ENCODE measurements at regions not wholly inside any gene's neighbourhood (a gene's known extent, or its start where the extent isn't known, plus 50 kb on each side); places are given as distances from the start of the nearest gene placed in this dataset.

GRCh38 chr1:30054126-30054525, 669.3 kb downstream of the MATN1 start:
- H3K9me3 Mint-ChIP-seq, result no peaks in the 10 kb centered on the region
- H3K36me3 Mint-ChIP-seq (ENCODE audit: low read depth), result no peaks in the 10 kb centered on the region
- H3K27ac Mint-ChIP-seq, result no peak overlapping the region
- no peaks in the 10 kb centered on the region for H3K4me1 Mint-ChIP-seq
- ChIA-PET POLR2A (no interaction called here), CTCF (no interaction called here)
- no peak for DNase-seq
- no peak overlapping the region for H3K4me3 Mint-ChIP-seq
- peaks cover 13% of the 10 kb centered on the region for H3K27me3 Mint-ChIP-seq

- DNase-seq, result no peak
- ChIA-PET CTCF (no interaction called here), POLR2A (no interaction called here)
- H3K36me3 Mint-ChIP-seq (ENCODE audit: low read depth), result no peaks in the 10 kb centered on the region
- H3K27me3 Mint-ChIP-seq, result peaks cover 11% of the 10 kb centered on the region
- no peaks in the 10 kb centered on the region for H3K4me1 Mint-ChIP-seq
- no peak overlapping the region for H3K4me3 Mint-ChIP-seq
- no peaks in the 10 kb centered on the region for H3K9me3 Mint-ChIP-seq
- no peak overlapping the region for H3K27ac Mint-ChIP-seq
These were observed 671.2 kb downstream of the MATN1 start for GRCh38 chr1:30052178-30052577.

GRCh38 chr1:30051777-30052176, 671.6 kb downstream of the MATN1 start:
- CTCF ChIA-PET, result no interaction called here
- no peak for DNase-seq

GRCh38 chr1:30049748-30050296, 673.6 kb downstream of the MATN1 start:
- no peaks in the 10 kb centered on the region for H3K36me3 Mint-ChIP-seq (ENCODE audit: low read depth)
- ChIA-PET POLR2A (no interaction called here), CTCF (no interaction called here)
- H3K27me3 Mint-ChIP-seq, result peaks cover 7% of the 10 kb centered on the region
- no peaks in the 10 kb centered on the region for H3K9me3 Mint-ChIP-seq
- H3K27ac Mint-ChIP-seq, result no peak overlapping the region
- no peak overlapping the region for H3K4me3 Mint-ChIP-seq
- no peaks in the 10 kb centered on the region for H3K4me1 Mint-ChIP-seq
- no peak for DNase-seq

More at GRCh38 chr1:30051777-30052176, 671.6 kb downstream of the MATN1 start:
- H3K36me3 Mint-ChIP-seq (ENCODE audit: low read depth), result no peaks in the 10 kb centered on the region
- no peaks in the 10 kb centered on the region for H3K4me1 Mint-ChIP-seq
- H3K4me3 Mint-ChIP-seq, result no peak overlapping the region
- no peak overlapping the region for H3K27ac Mint-ChIP-seq
- H3K9me3 Mint-ChIP-seq, result no peaks in the 10 kb centered on the region
- H3K27me3 Mint-ChIP-seq, result peaks cover 11% of the 10 kb centered on the region
- POLR2A ChIA-PET, result no interaction called here

GRCh38 chr1:30048905-30049304, 674.5 kb downstream of the MATN1 start:
- ChIA-PET CTCF (no interaction called here), POLR2A (no interaction called here)
- Mint-ChIP-seq H3K9me3 (peaks cover 4% of the 10 kb centered on the region), H3K27me3 (peaks cover 4% of the 10 kb centered on the region), H3K27ac (no peak overlapping the region), H3K36me3 (ENCODE audit: low read depth) (no peaks in the 10 kb centered on the region), H3K4me1 (no peaks in the 10 kb centered on the region), H3K4me3 (no peak overlapping the region)
- no peak for DNase-seq

- POLR2A ChIA-PET, result no interaction called here
- H3K36me3 Mint-ChIP-seq (ENCODE audit: low read depth), result no peaks in the 10 kb centered on the region
These were observed 675.8 kb downstream of the MATN1 start for GRCh38 chr1:30047576-30047975.

GRCh38 chr1:30046751-30047150, 676.6 kb downstream of the MATN1 start:
- Mint-ChIP-seq H3K27me3 (no peaks in the 10 kb centered on the region), H3K36me3 (ENCODE audit: low read depth) (no peaks in the 10 kb centered on the region), H3K4me1 (no peaks in the 10 kb centered on the region), H3K9me3 (peaks cover 6% of the 10 kb centered on the region), H3K27ac (no peak overlapping the region), H3K4me3 (no peak overlapping the region)
- CTCF ChIA-PET, result no interaction called here
- POLR2A ChIA-PET, result no interaction called here
- no peak for DNase-seq

More at GRCh38 chr1:30047576-30047975, 675.8 kb downstream of the MATN1 start:
- no peak overlapping the region for H3K4me3 Mint-ChIP-seq
- no peaks in the 10 kb centered on the region for H3K27me3 Mint-ChIP-seq
- peaks cover 6% of the 10 kb centered on the region for H3K9me3 Mint-ChIP-seq
- H3K4me1 Mint-ChIP-seq, result no peaks in the 10 kb centered on the region
- DNase-seq, result no peak
- CTCF ChIA-PET, result no interaction called here
- H3K27ac Mint-ChIP-seq, result no peak overlapping the region

GRCh38 chr1:30045304-30046090, 677.9 kb downstream of the MATN1 start:
- CTCF ChIA-PET, result no interaction called here
- H3K27me3 Mint-ChIP-seq, result no peaks in the 10 kb centered on the region
- no peak overlapping the region for H3K27ac Mint-ChIP-seq
- DNase-seq, result no peak
- no peak overlapping the region for H3K4me3 Mint-ChIP-seq
- H3K4me1 Mint-ChIP-seq, result no peaks in the 10 kb centered on the region
- peaks cover 6% of the 10 kb centered on the region for H3K9me3 Mint-ChIP-seq
- POLR2A ChIA-PET, result no interaction called here
- H3K36me3 Mint-ChIP-seq (ENCODE audit: low read depth), result no peaks in the 10 kb centered on the region

GRCh38 chr1:30044656-30045144, 678.7 kb downstream of the MATN1 start:
- no peaks in the 10 kb centered on the region for H3K4me1 Mint-ChIP-seq
- CTCF ChIA-PET, result no interaction called here
- no peak overlapping the region for H3K4me3 Mint-ChIP-seq
- H3K9me3 Mint-ChIP-seq, result peaks cover 6% of the 10 kb centered on the region
- no peak for DNase-seq
- no peak overlapping the region for H3K27ac Mint-ChIP-seq
- no peaks in the 10 kb centered on the region for H3K36me3 Mint-ChIP-seq (ENCODE audit: low read depth)
- POLR2A ChIA-PET, result no interaction called here
- H3K27me3 Mint-ChIP-seq, result no peaks in the 10 kb centered on the region

GRCh38 chr1:30043731-30044408, 679.5 kb downstream of the MATN1 start:
- CTCF ChIA-PET, result no interaction called here
- no peaks in the 10 kb centered on the region for H3K27me3 Mint-ChIP-seq
- H3K9me3 Mint-ChIP-seq, result peaks cover 6% of the 10 kb centered on the region
- no peak for DNase-seq
- no peaks in the 10 kb centered on the region for H3K36me3 Mint-ChIP-seq (ENCODE audit: low read depth)
- no peak overlapping the region for H3K4me3 Mint-ChIP-seq
- POLR2A ChIA-PET, result no interaction called here
- no peaks in the 10 kb centered on the region for H3K4me1 Mint-ChIP-seq
- H3K27ac Mint-ChIP-seq, result no peak overlapping the region

GRCh38 chr1:30043256-30043655, 680.1 kb downstream of the MATN1 start:
- peaks cover 6% of the 10 kb centered on the region for H3K9me3 Mint-ChIP-seq
- no peaks in the 10 kb centered on the region for H3K27me3 Mint-ChIP-seq
- no peak for DNase-seq
- POLR2A ChIA-PET, result no interaction called here
- CTCF ChIA-PET, result no interaction called here
- H3K4me3 Mint-ChIP-seq, result no peak overlapping the region
- H3K27ac Mint-ChIP-seq, result no peak overlapping the region
- H3K4me1 Mint-ChIP-seq, result no peaks in the 10 kb centered on the region
- no peaks in the 10 kb centered on the region for H3K36me3 Mint-ChIP-seq (ENCODE audit: low read depth)

GRCh38 chr1:30042438-30043147, 680.8 kb downstream of the MATN1 start:
- ChIA-PET POLR2A (no interaction called here), CTCF (no interaction called here)
- H3K9me3 Mint-ChIP-seq, result peaks cover 6% of the 10 kb centered on the region
- H3K27ac Mint-ChIP-seq, result no peak overlapping the region
- H3K4me1 Mint-ChIP-seq, result no peaks in the 10 kb centered on the region
- H3K27me3 Mint-ChIP-seq, result no peaks in the 10 kb centered on the region
- no peak for DNase-seq
- H3K36me3 Mint-ChIP-seq (ENCODE audit: low read depth), result no peaks in the 10 kb centered on the region
- H3K4me3 Mint-ChIP-seq, result no peak overlapping the region

GRCh38 chr1:30041741-30042437, 681.5 kb downstream of the MATN1 start:
- no peak for DNase-seq
- Mint-ChIP-seq H3K4me3 (no peak overlapping the region), H3K4me1 (no peaks in the 10 kb centered on the region), H3K9me3 (peaks cover 6% of the 10 kb centered on the region), H3K27ac (no peak overlapping the region), H3K27me3 (no peaks in the 10 kb centered on the region), H3K36me3 (ENCODE audit: low read depth) (no peaks in the 10 kb centered on the region)
- CTCF ChIA-PET, result no interaction called here
- POLR2A ChIA-PET, result no interaction called here
